OCI-LY3 (cell line): ENCODE measurements at regions not wholly inside any gene's neighbourhood (a gene's known extent, or its start where the extent isn't known, plus 50 kb on each side); places are given as distances from the start of the nearest gene placed in this dataset.

ENCODE experiments used
- EZH2phosphoT487 ChIP-seq: fragments of 200-600 bp; shearing (Covaris generic); IDR thresholded peaks from 2 replicates; pipeline ENCODE4 v1.6.1; 2018; ENCODE audit warnings: antibody characterized with exemption, mixed run types, low read depth
- TF ChIP-seq, protein P1 (sequence below): fragments of 200-600, 300-600 bp; sonication (generic); IDR thresholded peaks from 2 replicates; pipeline ENCODE4 v1.5.1; 2014; ENCODE audit warnings: antibody characterized with exemption, low read length, low read depth

DNA sequence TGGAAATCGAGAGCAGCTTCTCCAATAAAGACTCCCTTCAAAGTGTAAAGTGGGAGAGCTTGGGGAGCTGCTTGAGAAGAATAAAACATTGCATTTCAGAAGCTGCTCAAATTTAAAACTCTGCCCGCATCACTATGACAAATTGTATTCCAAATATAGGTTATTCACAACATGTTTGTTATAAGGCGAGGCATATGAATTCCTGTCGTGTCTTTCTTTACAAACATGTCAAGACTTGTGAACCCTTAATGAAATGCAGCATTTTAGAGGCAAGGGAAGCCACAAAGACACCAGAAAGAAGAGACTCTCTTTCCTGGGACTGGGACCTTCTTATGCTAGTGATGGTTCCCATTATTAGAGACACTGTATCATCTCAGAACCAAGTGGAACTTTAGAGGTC is 311.2 kb downstream of the DHX15 start:
- TF ChIP-seq, protein P1, sequence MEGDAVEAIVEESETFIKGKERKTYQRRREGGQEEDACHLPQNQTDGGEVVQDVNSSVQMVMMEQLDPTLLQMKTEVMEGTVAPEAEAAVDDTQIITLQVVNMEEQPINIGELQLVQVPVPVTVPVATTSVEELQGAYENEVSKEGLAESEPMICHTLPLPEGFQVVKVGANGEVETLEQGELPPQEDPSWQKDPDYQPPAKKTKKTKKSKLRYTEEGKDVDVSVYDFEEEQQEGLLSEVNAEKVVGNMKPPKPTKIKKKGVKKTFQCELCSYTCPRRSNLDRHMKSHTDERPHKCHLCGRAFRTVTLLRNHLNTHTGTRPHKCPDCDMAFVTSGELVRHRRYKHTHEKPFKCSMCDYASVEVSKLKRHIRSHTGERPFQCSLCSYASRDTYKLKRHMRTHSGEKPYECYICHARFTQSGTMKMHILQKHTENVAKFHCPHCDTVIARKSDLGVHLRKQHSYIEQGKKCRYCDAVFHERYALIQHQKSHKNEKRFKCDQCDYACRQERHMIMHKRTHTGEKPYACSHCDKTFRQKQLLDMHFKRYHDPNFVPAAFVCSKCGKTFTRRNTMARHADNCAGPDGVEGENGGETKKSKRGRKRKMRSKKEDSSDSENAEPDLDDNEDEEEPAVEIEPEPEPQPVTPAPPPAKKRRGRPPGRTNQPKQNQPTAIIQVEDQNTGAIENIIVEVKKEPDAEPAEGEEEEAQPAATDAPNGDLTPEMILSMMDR: no peak
- no peak for TF ChIP-seq EZH2phosphoT487
